ENCODE measurements at regions not wholly inside any gene's neighbourhood (a gene's known extent, or its start where the extent isn't known, plus 50 kb on each side); places are given as distances from the start of the nearest gene placed in this dataset.

DNA sequence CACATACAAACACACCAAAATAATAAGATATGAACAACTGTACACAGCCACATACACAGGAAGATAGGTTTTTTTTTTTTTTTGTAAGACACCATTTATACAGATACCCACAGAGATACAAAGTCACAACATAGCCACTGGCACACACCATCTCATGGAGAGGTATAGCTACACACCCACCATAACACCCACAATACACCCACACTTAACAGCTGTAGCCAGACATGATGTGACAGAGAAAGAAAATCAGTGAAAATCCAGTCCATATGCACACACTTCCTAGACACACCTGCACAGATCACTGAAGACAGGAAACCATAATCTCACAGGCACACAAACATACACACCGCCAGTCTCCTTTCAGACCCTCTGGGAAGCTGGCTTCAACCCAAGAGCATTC, 62.4 kb upstream of the PAX2 start:
- ChIA-PET CTCF (interaction anchor here (0.6 to 0.9 kb wide), 2 partner anchors 11 to 76 kb away, joined by 3 to 8 read pairs; no protein-coding TSS in a partner anchor), POLR2A (no interaction called here)
- Mint-ChIP-seq H3K9me3 (ENCODE audit: unreplicated experiment) (no peaks in the 10 kb centered on the region), H3K36me3 (ENCODE audit: insufficient read depth, unreplicated experiment) (no peaks in the 10 kb centered on the region), H3K4me3 (ENCODE audit: unreplicated experiment) (no peak overlapping the region), H3K27ac (ENCODE audit: low read depth, unreplicated experiment) (no peak overlapping the region), H3K27me3 (ENCODE audit: insufficient read depth, unreplicated experiment) (peaks cover 74% of the 10 kb centered on the region), H3K4me1 (ENCODE audit: insufficient read depth, unreplicated experiment) (no peaks in the 10 kb centered on the region)
- intact Hi-C loops (cut with micrococcal nuclease): no loop called here
- BruUV-seq (replicated peaks): no TSS peak
- TF ChIP-seq, protein P1, sequence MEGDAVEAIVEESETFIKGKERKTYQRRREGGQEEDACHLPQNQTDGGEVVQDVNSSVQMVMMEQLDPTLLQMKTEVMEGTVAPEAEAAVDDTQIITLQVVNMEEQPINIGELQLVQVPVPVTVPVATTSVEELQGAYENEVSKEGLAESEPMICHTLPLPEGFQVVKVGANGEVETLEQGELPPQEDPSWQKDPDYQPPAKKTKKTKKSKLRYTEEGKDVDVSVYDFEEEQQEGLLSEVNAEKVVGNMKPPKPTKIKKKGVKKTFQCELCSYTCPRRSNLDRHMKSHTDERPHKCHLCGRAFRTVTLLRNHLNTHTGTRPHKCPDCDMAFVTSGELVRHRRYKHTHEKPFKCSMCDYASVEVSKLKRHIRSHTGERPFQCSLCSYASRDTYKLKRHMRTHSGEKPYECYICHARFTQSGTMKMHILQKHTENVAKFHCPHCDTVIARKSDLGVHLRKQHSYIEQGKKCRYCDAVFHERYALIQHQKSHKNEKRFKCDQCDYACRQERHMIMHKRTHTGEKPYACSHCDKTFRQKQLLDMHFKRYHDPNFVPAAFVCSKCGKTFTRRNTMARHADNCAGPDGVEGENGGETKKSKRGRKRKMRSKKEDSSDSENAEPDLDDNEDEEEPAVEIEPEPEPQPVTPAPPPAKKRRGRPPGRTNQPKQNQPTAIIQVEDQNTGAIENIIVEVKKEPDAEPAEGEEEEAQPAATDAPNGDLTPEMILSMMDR (IDR thresholded peaks at IDR 0.05; ENCODE audit: unreplicated experiment): no peak
- DNase-seq (ENCODE audit: unreplicated experiment): no peak

DNA sequence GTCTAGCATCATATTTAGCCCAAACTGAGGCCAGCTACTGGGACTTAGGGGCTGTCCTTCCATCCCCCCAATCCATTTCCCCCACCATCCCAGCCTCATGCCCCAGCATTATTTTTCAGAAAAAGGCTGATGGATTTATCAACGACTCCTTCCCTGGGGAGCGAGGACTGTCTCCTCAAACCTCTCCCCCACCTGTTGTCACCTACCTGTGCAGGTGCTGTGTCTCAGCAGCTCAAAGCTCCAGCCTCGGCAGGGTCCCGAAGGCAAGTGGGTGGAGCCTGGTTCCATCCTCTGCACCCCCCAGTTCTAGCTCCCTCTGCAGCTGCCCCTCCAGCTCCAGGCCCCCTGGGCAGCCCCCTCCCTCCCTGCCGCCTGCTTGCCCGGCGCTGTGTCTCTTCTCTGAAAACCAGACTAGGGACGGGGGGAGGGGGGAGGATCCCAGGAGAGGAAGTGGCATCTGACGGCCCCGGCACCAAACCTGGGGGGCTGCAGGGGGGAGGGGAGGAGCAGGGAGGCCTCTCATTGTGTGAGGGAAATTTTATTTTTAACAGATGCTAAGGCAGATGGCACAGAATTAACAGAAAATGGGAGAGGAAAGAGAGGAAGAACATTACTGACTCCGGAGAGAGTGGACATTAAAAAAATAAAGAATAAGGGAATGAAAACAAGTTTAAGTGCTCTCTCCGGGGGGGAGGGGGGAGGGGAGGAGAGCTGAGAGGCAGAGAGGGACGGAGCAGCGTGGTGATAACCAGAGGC, 61.7 kb upstream of the PAX2 start:
- no peak overlapping the region for H3K4me3 Mint-ChIP-seq (ENCODE audit: unreplicated experiment)
- POLR2A ChIA-PET: no interaction called here
- no peak overlapping the region for H3K27ac Mint-ChIP-seq (ENCODE audit: low read depth, unreplicated experiment)
- no peaks in the 10 kb centered on the region for H3K4me1 Mint-ChIP-seq (ENCODE audit: insufficient read depth, unreplicated experiment)
- BruUV-seq (replicated peaks): no TSS peak
- CTCF ChIA-PET: interaction anchor here (0.6 to 0.9 kb wide), 2 partner anchors 12 to 75 kb away, joined by 3 to 8 read pairs; no protein-coding TSS in a partner anchor
- no peak for DNase-seq (ENCODE audit: unreplicated experiment)
- H3K36me3 Mint-ChIP-seq (ENCODE audit: insufficient read depth, unreplicated experiment): no peaks in the 10 kb centered on the region
- no peaks in the 10 kb centered on the region for H3K9me3 Mint-ChIP-seq (ENCODE audit: unreplicated experiment)
- H3K27me3 Mint-ChIP-seq (ENCODE audit: insufficient read depth, unreplicated experiment): peaks cover 78% of the 10 kb centered on the region
- intact Hi-C loops (cut with micrococcal nuclease): no loop called here
- TF ChIP-seq, protein P1 (IDR thresholded peaks at IDR 0.05; ENCODE audit: unreplicated experiment): no peak

DNA sequence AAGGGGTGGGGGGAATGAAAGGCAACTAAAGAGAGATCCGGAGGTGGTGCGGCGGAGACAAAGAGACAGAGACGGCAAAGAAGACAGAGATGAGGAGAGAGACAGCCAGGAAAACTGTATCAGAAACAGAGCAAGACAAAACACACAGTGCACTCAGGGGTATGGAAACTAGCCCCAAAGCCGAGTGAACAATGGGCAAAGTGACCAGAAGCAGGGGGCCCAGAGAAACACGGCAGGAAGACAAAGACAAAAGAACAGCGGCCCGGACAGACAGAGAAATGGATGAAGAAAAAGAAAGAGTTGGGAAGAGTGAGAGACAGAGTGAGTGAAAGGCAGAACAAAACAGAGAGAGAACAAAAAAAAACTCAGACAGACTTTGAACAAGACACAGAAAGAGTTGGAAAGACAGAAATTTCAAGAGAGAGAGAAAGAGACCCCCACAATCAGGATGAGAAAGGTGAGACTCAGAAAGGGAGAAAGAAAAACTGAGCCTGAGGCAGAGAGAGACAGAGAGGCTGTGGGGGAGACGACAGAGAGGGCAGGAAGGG, 60.6 kb upstream of the PAX2 start:
- no peak overlapping the region for H3K4me3 Mint-ChIP-seq (ENCODE audit: unreplicated experiment)

DNA sequence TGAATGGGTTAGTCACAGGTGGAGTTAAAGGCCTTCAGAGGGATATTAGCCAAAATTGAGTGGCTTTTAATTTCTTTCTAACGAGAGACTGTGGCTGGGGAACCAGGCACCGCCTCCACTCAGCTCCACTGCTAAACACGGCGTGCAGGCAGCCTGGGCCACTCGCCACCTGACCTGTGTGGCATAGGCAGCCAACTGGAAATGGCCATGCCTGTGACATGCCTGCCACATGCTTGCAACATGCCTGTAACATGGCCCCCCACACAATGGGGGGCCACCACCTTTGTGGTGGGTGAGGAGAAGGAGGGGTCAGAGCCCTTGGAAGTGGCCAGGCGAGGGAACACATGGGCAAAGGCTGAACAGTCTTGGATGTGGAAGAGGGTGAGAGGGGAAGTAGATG, 60.1 kb upstream of the PAX2 start:
- DNase-seq (ENCODE audit: unreplicated experiment): no peak
- H3K27ac Mint-ChIP-seq (ENCODE audit: low read depth, unreplicated experiment): no peak overlapping the region
- no peaks in the 10 kb centered on the region for H3K9me3 Mint-ChIP-seq (ENCODE audit: unreplicated experiment)
- H3K36me3 Mint-ChIP-seq (ENCODE audit: insufficient read depth, unreplicated experiment): no peaks in the 10 kb centered on the region
- BruUV-seq (replicated peaks): no TSS peak
- intact Hi-C loops (cut with micrococcal nuclease): no loop called here
- POLR2A ChIA-PET: no interaction called here
- CTCF ChIA-PET: no interaction called here
- H3K27me3 Mint-ChIP-seq (ENCODE audit: insufficient read depth, unreplicated experiment): peaks cover 77% of the 10 kb centered on the region
- TF ChIP-seq, protein P1 (IDR thresholded peaks at IDR 0.05; ENCODE audit: unreplicated experiment): no peak
- H3K4me1 Mint-ChIP-seq (ENCODE audit: insufficient read depth, unreplicated experiment): no peaks in the 10 kb centered on the region
- no peak overlapping the region for H3K4me3 Mint-ChIP-seq (ENCODE audit: unreplicated experiment)

More for the DNA sequence above, 60.6 kb upstream of the PAX2 start:
- Mint-ChIP-seq H3K36me3 (ENCODE audit: insufficient read depth, unreplicated experiment) (no peaks in the 10 kb centered on the region), H3K27ac (ENCODE audit: low read depth, unreplicated experiment) (no peak overlapping the region), H3K9me3 (ENCODE audit: unreplicated experiment) (no peaks in the 10 kb centered on the region), H3K27me3 (ENCODE audit: insufficient read depth, unreplicated experiment) (peaks cover 78% of the 10 kb centered on the region), H3K4me1 (ENCODE audit: insufficient read depth, unreplicated experiment) (no peaks in the 10 kb centered on the region)
- CTCF ChIA-PET: no interaction called here
- POLR2A ChIA-PET: no interaction called here
- no TSS peak for BruUV-seq (replicated peaks)
- intact Hi-C loops (cut with micrococcal nuclease): no loop called here
- no peak for DNase-seq (ENCODE audit: unreplicated experiment)
- TF ChIP-seq, protein P1 (IDR thresholded peaks at IDR 0.05; ENCODE audit: unreplicated experiment): no peak

All from MCF 10A (cell line).